Activated CD4-positive, alpha-beta memory T cell treated with anti-CD3 and anti-CD28 coated beads for 36 hours (primary cell): ENCODE measurements at regions not wholly inside any gene's neighbourhood (a gene's known extent, or its start where the extent isn't known, plus 50 kb on each side); places are given as distances from the start of the nearest gene placed in this dataset.

ENCODE experiments used
- CTCF ChIA-PET: fragments of 350-600 bp; sonication (Branson Sonifier 250); formaldehyde crosslinking; loops from one replicate; lab custom pipeline; 2021; ENCODE audit warnings: antibody characterized with exemption, inconsistent platforms; lab: Charles Lee
- POLR2A ChIA-PET: fragments of 350-600 bp; sonication (Branson Sonifier 250); formaldehyde crosslinking; loops from one replicate; lab custom pipeline; 2021; ENCODE audit warnings: antibody characterized with exemption; lab: Charles Lee
- DNase-seq: peaks from one replicate; pipeline ENCODE4 v3.0.0-alpha.2; 2020
- H3K27ac Mint-ChIP-seq: one replicate; pipeline ENCODE4 v1.8.0; 2021; ENCODE audit warnings: mixed read lengths
- H3K27me3 Mint-ChIP-seq: one replicate; pipeline ENCODE4 v1.8.0; 2021; ENCODE audit warnings: mixed read lengths
- H3K36me3 Mint-ChIP-seq: one replicate; pipeline ENCODE4 v1.8.0; 2021; ENCODE audit warnings: mixed read lengths
- H3K4me1 Mint-ChIP-seq: one replicate; pipeline ENCODE4 v1.8.0; 2021; ENCODE audit warnings: low read depth, mixed read lengths
- H3K4me3 Mint-ChIP-seq: one replicate; pipeline ENCODE4 v1.8.0; 2021; ENCODE audit warnings: mild to moderate bottlenecking, mixed read lengths
- H3K9me3 Mint-ChIP-seq: one replicate; pipeline ENCODE4 v1.8.0; 2021; ENCODE audit warnings: mixed read lengths
- intact Hi-C: fragments of 100-400 bp; cut with micrococcal nuclease; formaldehyde crosslinking; loops from one replicate; pipeline ENCODE4 v1.15.1; 2023

GRCh38 chr5:68424799-68425537 lies 209.4 kb downstream of the PIK3R1 start:
- POLR2A ChIA-PET = interaction anchor here (0.9 to 1.6 kb wide), 2 partner anchors 10 to 122 kb away, joined by 3 to 12 read pairs; no protein-coding TSS in a partner anchor

GRCh38 chr5:68426586-68426985 lies 211.0 kb downstream of the PIK3R1 start:
- CTCF ChIA-PET = interaction anchor here (0.9 to 2.3 kb wide), 2 partner anchors 124 to 140 kb away, joined by 3 to 15 read pairs; no protein-coding TSS in a partner anchor
- Mint-ChIP-seq H3K36me3 (no peaks in the 10 kb centered on the region), H3K27ac (no peak overlapping the region), H3K4me3 (no peak overlapping the region), H3K4me1 (peaks cover 50% of the 10 kb centered on the region), H3K27me3 (no peaks in the 10 kb centered on the region), H3K9me3 (no peaks in the 10 kb centered on the region)
- DNase-seq = no peak
- intact Hi-C loops = no loop called here
- POLR2A ChIA-PET = no interaction called here

More at GRCh38 chr5:68424799-68425537, 209.4 kb downstream of the PIK3R1 start:
- peaks cover 42% of the 10 kb centered on the region for H3K4me1 Mint-ChIP-seq
- no peak overlapping the region for H3K4me3 Mint-ChIP-seq
- no peaks in the 10 kb centered on the region for H3K36me3 Mint-ChIP-seq
- peak; percentile 35 for DNase-seq
- intact Hi-C loops = loop anchor here (1.0 to 2.0 kb wide), 4 partner anchors 9 to 80 kb away; no protein-coding TSS in a partner anchor
- H3K9me3 Mint-ChIP-seq = no peaks in the 10 kb centered on the region
- H3K27ac Mint-ChIP-seq = no peak overlapping the region
- no peaks in the 10 kb centered on the region for H3K27me3 Mint-ChIP-seq
- CTCF ChIA-PET = interaction anchor here (2.3 kb wide), 1 partner anchor 138 kb away, joined by 15 read pairs; no protein-coding TSS in a partner anchor

- ChIA-PET POLR2A (no interaction called here), CTCF (no interaction called here)
- peaks cover 57% of the 10 kb centered on the region for H3K4me1 Mint-ChIP-seq
- H3K9me3 Mint-ChIP-seq = peaks cover 2% of the 10 kb centered on the region
- H3K36me3 Mint-ChIP-seq = no peaks in the 10 kb centered on the region
- no peak for DNase-seq
- intact Hi-C loops = no loop called here
- H3K27ac Mint-ChIP-seq = no peak overlapping the region
- H3K27me3 Mint-ChIP-seq = peaks cover 2% of the 10 kb centered on the region
- no peak overlapping the region for H3K4me3 Mint-ChIP-seq
Measured at GRCh38 chr5:68428231-68428811, 212.8 kb downstream of the PIK3R1 start.

- peaks cover 2% of the 10 kb centered on the region for H3K27me3 Mint-ChIP-seq
- POLR2A ChIA-PET = no interaction called here
- H3K4me1 Mint-ChIP-seq = peaks cover 57% of the 10 kb centered on the region
- H3K36me3 Mint-ChIP-seq = no peaks in the 10 kb centered on the region
- DNase-seq = no peak
- H3K9me3 Mint-ChIP-seq = peaks cover 2% of the 10 kb centered on the region
- H3K4me3 Mint-ChIP-seq = no peak overlapping the region
- no peak overlapping the region for H3K27ac Mint-ChIP-seq
- intact Hi-C loops = no loop called here
- CTCF ChIA-PET = no interaction called here
Measured at GRCh38 chr5:68429510-68429909, 214.0 kb downstream of the PIK3R1 start.

- CTCF ChIA-PET = no interaction called here
- H3K27ac Mint-ChIP-seq = no peak overlapping the region
- H3K4me3 Mint-ChIP-seq = no peak overlapping the region
- intact Hi-C loops = loop anchor here (10.0 kb wide), 2 partner anchors 1225 to 1425 kb away; no protein-coding TSS in a partner anchor
- DNase-seq = no peak
- H3K27me3 Mint-ChIP-seq = peaks cover 2% of the 10 kb centered on the region
- H3K4me1 Mint-ChIP-seq = peaks cover 58% of the 10 kb centered on the region
- peaks cover 2% of the 10 kb centered on the region for H3K9me3 Mint-ChIP-seq
- H3K36me3 Mint-ChIP-seq = no peaks in the 10 kb centered on the region
- POLR2A ChIA-PET = no interaction called here
Measured at GRCh38 chr5:68430279-68430678, 214.7 kb downstream of the PIK3R1 start.

GRCh38 chr5:68431186-68431585 lies 215.6 kb downstream of the PIK3R1 start:
- no peak overlapping the region for H3K4me3 Mint-ChIP-seq
- H3K27ac Mint-ChIP-seq = no peak overlapping the region
- DNase-seq = no peak
- POLR2A ChIA-PET = no interaction called here
- CTCF ChIA-PET = interaction anchor here (1.9 kb wide), 1 partner anchor 145 kb away, joined by 8 read pairs; no protein-coding TSS in a partner anchor
- peaks cover 58% of the 10 kb centered on the region for H3K4me1 Mint-ChIP-seq
- peaks cover 2% of the 10 kb centered on the region for H3K9me3 Mint-ChIP-seq
- peaks cover 2% of the 10 kb centered on the region for H3K27me3 Mint-ChIP-seq
- intact Hi-C loops = loop anchor here (10.0 kb wide), 2 partner anchors 1226 to 1426 kb away; no protein-coding TSS in a partner anchor
- no peaks in the 10 kb centered on the region for H3K36me3 Mint-ChIP-seq

- POLR2A ChIA-PET = no interaction called here
- Mint-ChIP-seq H3K4me3 (no peak overlapping the region), H3K27ac (no peak overlapping the region), H3K36me3 (no peaks in the 10 kb centered on the region), H3K9me3 (peaks cover 2% of the 10 kb centered on the region), H3K4me1 (peaks cover 53% of the 10 kb centered on the region), H3K27me3 (peaks cover 2% of the 10 kb centered on the region)
- CTCF ChIA-PET = interaction anchor here (1.9 kb wide), 1 partner anchor 145 kb away, joined by 8 read pairs; no protein-coding TSS in a partner anchor
- DNase-seq = no peak
- intact Hi-C loops = loop anchor here (10.0 kb wide), 2 partner anchors 1227 to 1427 kb away; no protein-coding TSS in a partner anchor
Measured at GRCh38 chr5:68431601-68432337, 216.2 kb downstream of the PIK3R1 start.

GRCh38 chr5:68432682-68433081 lies 217.1 kb downstream of the PIK3R1 start:
- peak overlapping the region; percentile 21 for H3K27ac Mint-ChIP-seq
- CTCF ChIA-PET = interaction anchor here (1.2 to 1.9 kb wide), 2 partner anchors 124 to 146 kb away, joined by 3 to 8 read pairs; no protein-coding TSS in a partner anchor
- peaks cover 2% of the 10 kb centered on the region for H3K27me3 Mint-ChIP-seq
- DNase-seq = peak; percentile 57
- peaks cover 2% of the 10 kb centered on the region for H3K9me3 Mint-ChIP-seq
- intact Hi-C loops = loop anchor here (10.0 kb wide), 2 partner anchors 1228 to 1428 kb away; no protein-coding TSS in a partner anchor
- H3K4me3 Mint-ChIP-seq = peak overlapping the region; percentile 23
- H3K4me1 Mint-ChIP-seq = peaks cover 53% of the 10 kb centered on the region
- no peaks in the 10 kb centered on the region for H3K36me3 Mint-ChIP-seq
- POLR2A ChIA-PET = interaction anchor here (1.7 to 2.4 kb wide), 2 partner anchors 32 to 217 kb away, joined by 4 to 6 read pairs; partner anchors contain the start of gene PIK3R1

- H3K9me3 Mint-ChIP-seq = peaks cover 2% of the 10 kb centered on the region
- no peaks in the 10 kb centered on the region for H3K36me3 Mint-ChIP-seq
- H3K4me3 Mint-ChIP-seq = peak overlapping the region; percentile 3
- POLR2A ChIA-PET = interaction anchor here (1.4 to 2.5 kb wide), 4 partner anchors 8 to 218 kb away, joined by 4 to 12 read pairs (median 6); partner anchors contain the start of gene PIK3R1
- H3K27ac Mint-ChIP-seq = peak overlapping the region; percentile 77
- H3K27me3 Mint-ChIP-seq = peaks cover 2% of the 10 kb centered on the region
- DNase-seq = no peak
- CTCF ChIA-PET = interaction anchor here (1.2 to 2.4 kb wide), 2 partner anchors 27 to 125 kb away, joined by 3 to 6 read pairs; no protein-coding TSS in a partner anchor
- H3K4me1 Mint-ChIP-seq = peaks cover 53% of the 10 kb centered on the region
- intact Hi-C loops = loop anchor here (10.0 kb wide), 2 partner anchors 1229 to 1429 kb away; no protein-coding TSS in a partner anchor
Measured at GRCh38 chr5:68433526-68433922, 218.0 kb downstream of the PIK3R1 start.

- ChIA-PET CTCF (interaction anchor here (1.0 to 2.7 kb wide), 4 partner anchors 27 to 154 kb away, joined by 3 to 20 read pairs (median 6); no protein-coding TSS in a partner anchor), POLR2A (interaction anchor here (0.8 to 2.5 kb wide), 7 partner anchors 9 to 219 kb away, joined by 3 to 12 read pairs (median 4); partner anchors contain the start of gene PIK3R1)
- Mint-ChIP-seq H3K4me3 (peak overlapping the region; percentile 42), H3K27me3 (peaks cover 2% of the 10 kb centered on the region), H3K4me1 (peaks cover 53% of the 10 kb centered on the region), H3K36me3 (no peaks in the 10 kb centered on the region), H3K27ac (peak overlapping the region; percentile 77), H3K9me3 (peaks cover 2% of the 10 kb centered on the region)
- intact Hi-C loops = loop anchor here (1.0 to 10.0 kb wide), 13 partner anchors 9 to 1429 kb away; no protein-coding TSS in a partner anchor
- peak; percentile 98 for DNase-seq
Measured at GRCh38 chr5:68433923-68434879, 218.6 kb downstream of the PIK3R1 start.
